ENCODE measurements at regions not wholly inside any gene's neighbourhood (a gene's known extent, or its start where the extent isn't known, plus 50 kb on each side); places are given as distances from the start of the nearest gene placed in this dataset.

- no peak for DNase-seq
- peaks cover 41% of the 10 kb centered on the region for H3K4me1 Mint-ChIP-seq
- no peak for TF ChIP-seq CTCF (IDR thresholded peaks at IDR 0.05)
- H3K27ac Mint-ChIP-seq = no peak overlapping the region
- peaks cover 13% of the 10 kb centered on the region for H3K27me3 Mint-ChIP-seq (ENCODE audit: low read depth, poor library complexity)
- peaks cover 15% of the 10 kb centered on the region for H3K9me3 Mint-ChIP-seq
- H3K36me3 Mint-ChIP-seq (ENCODE audit: low read depth) = no peaks in the 10 kb centered on the region
- H3K4me3 Mint-ChIP-seq = no peak overlapping the region
These were observed 132.1 kb downstream of the CEBPB start for GRCh38 chr20:50322703-50323131.

- peaks cover 45% of the 10 kb centered on the region for H3K4me1 Mint-ChIP-seq
- no peak for TF ChIP-seq CTCF (IDR thresholded peaks at IDR 0.05)
- peaks cover 10% of the 10 kb centered on the region for H3K27me3 Mint-ChIP-seq (ENCODE audit: low read depth, poor library complexity)
- H3K36me3 Mint-ChIP-seq (ENCODE audit: low read depth) = no peaks in the 10 kb centered on the region
- no peak for DNase-seq
- peak overlapping the region; percentile 52 for H3K27ac Mint-ChIP-seq
- H3K4me3 Mint-ChIP-seq = no peak overlapping the region
- H3K9me3 Mint-ChIP-seq = peaks cover 20% of the 10 kb centered on the region
These were observed 132.6 kb downstream of the CEBPB start for GRCh38 chr20:50323209-50323608.

- Mint-ChIP-seq H3K27ac (no peak overlapping the region), H3K9me3 (peaks cover 20% of the 10 kb centered on the region), H3K36me3 (ENCODE audit: low read depth) (no peaks in the 10 kb centered on the region), H3K27me3 (ENCODE audit: low read depth, poor library complexity) (peaks cover 10% of the 10 kb centered on the region), H3K4me1 (peaks cover 47% of the 10 kb centered on the region), H3K4me3 (no peak overlapping the region)
- DNase-seq = no peak
- no peak for TF ChIP-seq CTCF (IDR thresholded peaks at IDR 0.05)
These were observed 133.4 kb downstream of the CEBPB start for GRCh38 chr20:50323777-50324775.

GRCh38 chr20:50325215-50325614 is 134.6 kb downstream of the CEBPB start:
- peaks cover 20% of the 10 kb centered on the region for H3K9me3 Mint-ChIP-seq
- H3K4me1 Mint-ChIP-seq = peaks cover 57% of the 10 kb centered on the region

GRCh38 chr20:50325651-50326050 is 135.0 kb downstream of the CEBPB start:
- Mint-ChIP-seq H3K4me1 (peaks cover 58% of the 10 kb centered on the region), H3K27me3 (ENCODE audit: low read depth, poor library complexity) (peaks cover 10% of the 10 kb centered on the region), H3K27ac (no peak overlapping the region), H3K36me3 (ENCODE audit: low read depth) (no peaks in the 10 kb centered on the region), H3K9me3 (peaks cover 20% of the 10 kb centered on the region), H3K4me3 (no peak overlapping the region)
- TF ChIP-seq CTCF (IDR thresholded peaks at IDR 0.05) = no peak
- no peak for DNase-seq

More at GRCh38 chr20:50325215-50325614, 134.6 kb downstream of the CEBPB start:
- no peak for DNase-seq
- peaks cover 10% of the 10 kb centered on the region for H3K27me3 Mint-ChIP-seq (ENCODE audit: low read depth, poor library complexity)
- H3K36me3 Mint-ChIP-seq (ENCODE audit: low read depth) = no peaks in the 10 kb centered on the region
- TF ChIP-seq CTCF (IDR thresholded peaks at IDR 0.05) = no peak
- no peak overlapping the region for H3K27ac Mint-ChIP-seq
- no peak overlapping the region for H3K4me3 Mint-ChIP-seq
